ENCODE measurements at regions not wholly inside any gene's neighbourhood (a gene's known extent, or its start where the extent isn't known, plus 50 kb on each side); places are given as distances from the start of the nearest gene placed in this dataset.

- TF ChIP-seq ZNF423 (tag by site-specific recombination; IDR thresholded peaks at IDR 0.05) (no peak), PRDM10 (tag by site-specific recombination; IDR thresholded peaks at IDR 0.05) (no peak), ZNF701 (tag by site-specific recombination; IDR thresholded peaks at IDR 0.05) (no peak), ZNF335 (tag by site-specific recombination; conservative IDR thresholded peaks at IDR 0.05) (no peak), ZNF274 (IDR thresholded peaks at IDR 0.05; ENCODE audit: low read length) (no peak), ZNF274 (tag by site-specific recombination; IDR thresholded peaks at IDR 0.05; ENCODE audit: borderline replicate concordance) (no peak), CTCF (tag by site-specific recombination; IDR thresholded peaks at IDR 0.05) (no peak), KLF16 (tag by site-specific recombination; IDR thresholded peaks at IDR 0.05) (no peak), ZNF302 (tag by site-specific recombination; IDR thresholded peaks at IDR 0.05; ENCODE audit: low read depth) (no peak), ZBTB10 (tag by site-specific recombination; IDR thresholded peaks at IDR 0.05) (no peak), ZNF629 (tag by site-specific recombination; IDR thresholded peaks at IDR 0.05) (no peak)
These were observed 83.0 kb downstream of the CENPW start for GRCh38 chr6:126422912-126423311.

Data from HEK293 (cell line).